A673 (cell line): ENCODE measurements at regions not wholly inside any gene's neighbourhood (a gene's known extent, or its start where the extent isn't known, plus 50 kb on each side); places are given as distances from the start of the nearest gene placed in this dataset.

Experiments
- BruUV-seq: library from RNA; stranded (reverse); fragments of 400-500 nt; replicated peaks from 2 replicates; lab custom pipeline; 2021; lab: Mats Ljungman, UMichigan
- CTCF ChIA-PET: fragments of 300-600 bp; sonication (Branson Sonifier 250); formaldehyde crosslinking; loops from one replicate; lab custom pipeline; 2022; ENCODE audit warnings: antibody characterized with exemption; lab: Charles Lee
- POLR2A ChIA-PET: fragments of 300-600 bp; sonication (Branson Sonifier 250); formaldehyde crosslinking; loops from one replicate; lab custom pipeline; 2022; ENCODE audit warnings: antibody characterized with exemption; ENCODE audit not compliant: low non-redundant PET; lab: Charles Lee
- DNase-seq: peaks from one replicate; pipeline ENCODE4 v3.0.0-alpha.2; 2015; ENCODE audit warnings: low spot score
- H3K27ac ChIP-seq: fragments of 200-600 bp; sonication (generic); 2 replicates; pipeline ENCODE4 v1.5.1; 2016; ENCODE audit warnings: mixed run types, low read depth, mild to moderate bottlenecking, mixed read lengths, antibody characterized with exemption, low read length; ENCODE audit not compliant: poor library complexity, severe bottlenecking
- H3K27me3 ChIP-seq: fragments of 200-600 bp; sonication (generic); replicated peaks from 2 replicates; pipeline ENCODE4 v1.6.1; 2017; ENCODE audit warnings: mixed run types, low read depth, mild to moderate bottlenecking, mixed read lengths, antibody characterized with exemption, low read length; ENCODE audit not compliant: insufficient read depth, poor library complexity
- H3K36me3 ChIP-seq: fragments of 200-600 bp; sonication (generic); 2 replicates; pipeline ENCODE4 v1.6.1; 2016; ENCODE audit warnings: mixed run types, mild to moderate bottlenecking, mixed read lengths, antibody characterized with exemption, low read length; ENCODE audit not compliant: insufficient read depth, poor library complexity, severe bottlenecking
- H3K4me1 ChIP-seq: fragments of 200-600 bp; sonication (generic); 2 replicates; pipeline ENCODE4 v1.6.1; 2017; ENCODE audit warnings: mixed run types, mild to moderate bottlenecking, mixed read lengths, antibody characterized with exemption, low read length; ENCODE audit not compliant: insufficient read depth, poor library complexity, severe bottlenecking
- H3K4me3 ChIP-seq: fragments of 200-600 bp; sonication (generic); 2 replicates; pipeline ENCODE4 v1.5.1; 2016; ENCODE audit warnings: low read depth, mixed run types, mild to moderate bottlenecking, mixed read lengths, low read length; ENCODE audit not compliant: poor library complexity, severe bottlenecking
- H3K9me3 ChIP-seq: fragments of 200-600 bp; sonication (generic); 2 replicates; pipeline ENCODE4 v1.6.1; 2016; ENCODE audit warnings: mixed run types, low read depth, mild to moderate bottlenecking, mixed read lengths, antibody characterized with exemption, low read length; ENCODE audit not compliant: poor library complexity, severe bottlenecking
- EZH2 ChIP-seq: fragments of 200-600 bp; sonication (generic); IDR thresholded peaks from 2 replicates; pipeline ENCODE4 v1.6.1; 2017; ENCODE audit warnings: borderline replicate concordance, low read depth, mild to moderate bottlenecking, mixed read lengths, antibody characterized with exemption, low read length; ENCODE audit not compliant: poor library complexity, severe bottlenecking
- intact Hi-C: fragments of 100-400 bp; cut with micrococcal nuclease; formaldehyde crosslinking; loops from one replicate; pipeline ENCODE4 v1.10.0; 2022; ENCODE audit not compliant: unreplicated experiment
- TF ChIP-seq, protein P1 (sequence below): fragments of 300-800, 200-600 bp; sonication (generic); conservative IDR thresholded peaks from 2 replicates; pipeline ENCODE4 v1.5.1; 2017; ENCODE audit warnings: low read depth, mild to moderate bottlenecking, antibody characterized with exemption, low read length, moderate library complexity, mixed read lengths

DNA sequence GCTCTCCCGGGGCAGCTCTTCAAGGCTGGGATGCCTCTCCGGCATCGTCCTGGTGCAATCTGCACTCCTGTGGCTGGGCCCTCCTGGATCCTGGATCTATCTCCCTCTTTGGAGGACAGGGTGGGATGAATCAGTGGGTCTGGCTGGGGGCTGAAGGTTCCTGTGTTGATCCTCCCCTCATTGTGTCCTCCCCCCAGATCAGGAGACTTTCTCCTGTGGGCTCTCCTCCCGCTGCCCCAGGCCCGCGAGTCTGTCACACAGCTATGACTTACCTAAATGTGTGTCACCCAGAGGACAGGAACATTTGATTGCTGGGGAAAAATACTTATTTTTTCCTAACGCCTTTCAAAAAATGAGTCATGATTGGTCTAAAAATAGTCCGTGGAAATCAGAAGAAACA is 106.8 kb upstream of the NECTIN1 start:
- H3K36me3 ChIP-seq, result no peaks in the 10 kb centered on the region
- TF ChIP-seq, protein P1, sequence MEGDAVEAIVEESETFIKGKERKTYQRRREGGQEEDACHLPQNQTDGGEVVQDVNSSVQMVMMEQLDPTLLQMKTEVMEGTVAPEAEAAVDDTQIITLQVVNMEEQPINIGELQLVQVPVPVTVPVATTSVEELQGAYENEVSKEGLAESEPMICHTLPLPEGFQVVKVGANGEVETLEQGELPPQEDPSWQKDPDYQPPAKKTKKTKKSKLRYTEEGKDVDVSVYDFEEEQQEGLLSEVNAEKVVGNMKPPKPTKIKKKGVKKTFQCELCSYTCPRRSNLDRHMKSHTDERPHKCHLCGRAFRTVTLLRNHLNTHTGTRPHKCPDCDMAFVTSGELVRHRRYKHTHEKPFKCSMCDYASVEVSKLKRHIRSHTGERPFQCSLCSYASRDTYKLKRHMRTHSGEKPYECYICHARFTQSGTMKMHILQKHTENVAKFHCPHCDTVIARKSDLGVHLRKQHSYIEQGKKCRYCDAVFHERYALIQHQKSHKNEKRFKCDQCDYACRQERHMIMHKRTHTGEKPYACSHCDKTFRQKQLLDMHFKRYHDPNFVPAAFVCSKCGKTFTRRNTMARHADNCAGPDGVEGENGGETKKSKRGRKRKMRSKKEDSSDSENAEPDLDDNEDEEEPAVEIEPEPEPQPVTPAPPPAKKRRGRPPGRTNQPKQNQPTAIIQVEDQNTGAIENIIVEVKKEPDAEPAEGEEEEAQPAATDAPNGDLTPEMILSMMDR, result no peak
- TF ChIP-seq EZH2, result no peak
- peaks cover 14% of the 10 kb centered on the region for H3K27me3 ChIP-seq
- intact Hi-C loops, result no loop called here
- no peak overlapping the region for H3K27ac ChIP-seq
- H3K4me3 ChIP-seq, result no peak overlapping the region
- ChIA-PET CTCF (no interaction called here), POLR2A (no interaction called here)
- no peak for DNase-seq
- H3K9me3 ChIP-seq, result no peaks in the 10 kb centered on the region
- H3K4me1 ChIP-seq, result no peaks in the 10 kb centered on the region
- no TSS peak for BruUV-seq

DNA sequence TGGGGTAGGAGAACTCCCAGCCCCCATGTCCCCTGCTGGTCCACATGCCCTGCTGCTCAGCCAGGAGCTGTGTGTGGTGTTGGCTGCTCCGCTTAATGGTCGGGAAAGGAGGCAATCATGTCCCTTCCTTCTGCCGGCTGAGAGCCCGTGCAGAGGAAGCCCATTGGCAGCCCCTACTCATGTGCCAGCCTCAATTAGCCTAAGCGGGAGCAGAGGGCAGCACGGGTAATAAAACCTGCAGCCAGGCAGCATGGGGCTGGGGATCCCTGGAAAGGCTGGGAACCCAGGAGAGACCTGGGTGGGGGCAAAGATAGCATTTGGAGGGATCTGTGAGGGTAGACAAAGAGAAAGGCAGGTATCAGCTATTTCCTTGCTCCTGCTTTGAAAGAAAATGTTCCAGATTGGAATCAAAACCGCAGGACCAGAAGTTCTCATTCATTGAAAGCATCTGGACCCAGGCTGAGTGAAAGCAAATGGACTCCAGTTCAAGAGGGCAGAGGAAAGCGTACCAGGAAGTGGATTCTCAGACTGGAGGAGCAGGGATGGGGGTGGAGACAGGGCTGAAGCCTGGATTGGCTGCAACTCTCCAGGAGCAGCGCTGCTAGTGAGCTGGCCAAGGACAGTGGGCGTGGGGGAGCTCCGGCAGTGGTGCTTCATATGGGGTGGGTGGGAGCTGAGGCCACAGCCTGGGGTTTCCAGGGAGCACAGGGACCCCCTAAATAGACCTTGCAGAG is 103.4 kb upstream of the NECTIN1 start:
- Histone ChIP-seq H3K9me3 (no peaks in the 10 kb centered on the region), H3K27me3 (no peaks in the 10 kb centered on the region), H3K36me3 (no peaks in the 10 kb centered on the region), H3K27ac (no peak overlapping the region), H3K4me1 (no peaks in the 10 kb centered on the region), H3K4me3 (no peak overlapping the region)
- intact Hi-C loops, result no loop called here
- BruUV-seq, result no TSS peak
- no peak for DNase-seq
- no peak for TF ChIP-seq EZH2
- TF ChIP-seq, protein P1, result no peak
- ChIA-PET CTCF (no interaction called here), POLR2A (no interaction called here)

DNA sequence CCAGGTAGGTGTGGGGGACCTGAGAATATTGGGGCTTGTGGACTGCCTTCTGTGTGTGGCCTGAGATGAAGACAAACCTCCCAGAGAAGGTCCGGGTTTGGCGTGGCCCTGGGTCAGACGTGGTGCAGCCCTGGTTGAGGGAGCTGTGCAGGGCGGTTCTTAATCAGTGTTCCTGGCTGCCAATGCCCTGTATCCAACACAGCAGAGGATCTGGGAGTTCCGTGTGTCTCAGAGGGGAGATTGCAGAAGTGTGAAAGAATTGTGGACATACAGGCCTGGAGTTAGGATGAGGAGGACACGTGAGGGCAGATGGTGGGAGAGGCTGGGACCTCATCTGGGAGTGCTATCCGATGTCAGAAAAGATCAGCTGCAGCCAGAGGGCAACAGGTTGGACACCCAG is 102.0 kb upstream of the NECTIN1 start:
- TF ChIP-seq EZH2, result no peak
- TF ChIP-seq, protein P1, result no peak
- POLR2A ChIA-PET, result no interaction called here
- H3K36me3 ChIP-seq, result no peaks in the 10 kb centered on the region
- DNase-seq, result no peak
- no peak overlapping the region for H3K27ac ChIP-seq
- no peaks in the 10 kb centered on the region for H3K4me1 ChIP-seq
- intact Hi-C loops, result no loop called here
- no peaks in the 10 kb centered on the region for H3K9me3 ChIP-seq
- BruUV-seq, result no TSS peak
- peaks cover 7% of the 10 kb centered on the region for H3K27me3 ChIP-seq
- H3K4me3 ChIP-seq, result no peak overlapping the region
- CTCF ChIA-PET, result no interaction called here
